GM23338 (cell line): ENCODE measurements at regions not wholly inside any gene's neighbourhood (a gene's known extent, or its start where the extent isn't known, plus 50 kb on each side); places are given as distances from the start of the nearest gene placed in this dataset.

ENCODE experiments used
- ATAC-seq: fragments of 200-7000 bp; cut with Tn5 transposase; 3 replicates; pipeline ENCODE4 v1.9.1; 2020
- DNase-seq: peaks from one replicate; pipeline ENCODE4 v3.0.0-alpha.2; 2015; ENCODE audit warnings: low spot score
- H2AFZ ChIP-seq: fragments of 200-600 bp; sonication (generic); 2 replicates; pipeline ENCODE4 v1.8.0; 2016; ENCODE audit warnings: antibody characterized with exemption, mild to moderate bottlenecking, moderate library complexity
- H3F3A ChIP-seq: fragments of 200-600 bp; sonication (generic); replicated peaks from 2 replicates; pipeline ENCODE4 v1.8.0; 2017; ENCODE audit warnings: antibody characterized with exemption, mixed run types, low read depth
- H3K27ac ChIP-seq: fragments of 200-600 bp; sonication (generic); 2 replicates; pipeline ENCODE4 v1.6.1; 2016; ENCODE audit warnings: low read depth
- H3K27me3 ChIP-seq: fragments of 200-600 bp; sonication (generic); 2 replicates; pipeline ENCODE4 v1.8.0; 2016; ENCODE audit warnings: mild to moderate bottlenecking, mixed run types, moderate library complexity; ENCODE audit not compliant: insufficient read depth
- H3K36me3 ChIP-seq: fragments of 200-600 bp; sonication (generic); 2 replicates; pipeline ENCODE4 v1.8.0; 2016; ENCODE audit warnings: mild to moderate bottlenecking; ENCODE audit not compliant: insufficient read depth
- H3K4me1 ChIP-seq: fragments of 200-600 bp; sonication (generic); 2 replicates; pipeline ENCODE4 v1.8.0; 2016; ENCODE audit warnings: mild to moderate bottlenecking, moderate library complexity; ENCODE audit not compliant: insufficient read depth
- H3K4me2 ChIP-seq: fragments of 200-600 bp; sonication (generic); 2 replicates; pipeline ENCODE4 v1.7.1; 2017; ENCODE audit warnings: mixed run types
- H3K4me3 ChIP-seq: fragments of 200-600 bp; sonication (generic); 2 replicates; pipeline ENCODE4 v1.6.1; 2016; ENCODE audit warnings: mixed run types
- H3K79me2 ChIP-seq: fragments of 200-600 bp; sonication (generic); replicated peaks from 2 replicates; pipeline ENCODE4 v1.8.0; 2017; ENCODE audit warnings: mild to moderate bottlenecking; ENCODE audit not compliant: insufficient read depth
- H3K9me2 ChIP-seq: fragments of 200-600 bp; sonication (generic); 2 replicates; pipeline ENCODE4 v1.8.0; 2017; ENCODE audit not compliant: insufficient read depth
- H4K20me1 ChIP-seq: fragments of 200-600 bp; sonication (generic); replicated peaks from 2 replicates; pipeline ENCODE4 v1.8.0; 2017; ENCODE audit warnings: mild to moderate bottlenecking; ENCODE audit not compliant: insufficient read depth
- H3K27ac Mint-ChIP-seq: 2 replicates; pipeline ENCODE4 v1.8.0; 2020; ENCODE audit warnings: inconsistent platforms, mild to moderate bottlenecking, moderate library complexity, mixed read lengths
- H3K27me3 Mint-ChIP-seq: 3 replicates; pipeline ENCODE4 v1.8.0; 2022; ENCODE audit warnings: low read depth, mild to moderate bottlenecking, moderate library complexity, mixed read lengths, inconsistent platforms; ENCODE audit not compliant: insufficient read depth, poor library complexity
- H3K36me3 Mint-ChIP-seq: 3 replicates; pipeline ENCODE4 v1.8.0; 2021; ENCODE audit warnings: low read depth, mild to moderate bottlenecking, inconsistent platforms, moderate library complexity, mixed read lengths
- H3K4me1 Mint-ChIP-seq: 3 replicates; pipeline ENCODE4 v1.8.0; 2020; ENCODE audit warnings: mild to moderate bottlenecking, inconsistent platforms, mixed read lengths
- H3K4me3 Mint-ChIP-seq: 3 replicates; pipeline ENCODE4 v1.8.0; 2021; ENCODE audit warnings: moderate library complexity, mild to moderate bottlenecking, inconsistent platforms, mixed read lengths
- H3K9me3 Mint-ChIP-seq: 3 replicates; pipeline ENCODE4 v1.8.0; 2020; ENCODE audit warnings: moderate library complexity, mild to moderate bottlenecking, inconsistent platforms, mixed read lengths
- CREB1 ChIP-seq: fragments of 250-450 bp; sonication (Bioruptor Pico); IDR thresholded peaks from 2 replicates; pipeline ENCODE4 v1.5.0; 2020; ENCODE audit warnings: low read depth, mild to moderate bottlenecking, moderate library complexity
- CTCF ChIP-seq, 2 experiments: fragments of 200-600 bp in 1 of 2; sonication (generic) in 1 of 2; conservative IDR thresholded peaks; 2 replicates each; pipeline versions ENCODE4 v1.5.1 to v1.6.1; 2016 to 2017; ENCODE audit warnings: antibody characterized with exemption in 2 of 2, low read depth in 2 of 2, mild to moderate bottlenecking in 2 of 2, moderate library complexity in 1 of 2
- EZH2 ChIP-seq: fragments of 200-600 bp; sonication (generic); IDR thresholded peaks from one replicate; pipeline ENCODE4 v1.8.0; 2017; ENCODE audit warnings: antibody characterized with exemption, mild to moderate bottlenecking, low read depth; ENCODE audit not compliant: unreplicated experiment
- EZH2phosphoT487 ChIP-seq: fragments of 200-600 bp; sonication (generic); IDR thresholded peaks from one replicate; pipeline ENCODE4 v1.8.1; 2018; ENCODE audit warnings: antibody characterized with exemption; ENCODE audit not compliant: unreplicated experiment
- JUNB ChIP-seq: IDR thresholded peaks from one replicate; pipeline ENCODE4 v1.6.1; 2016; ENCODE audit warnings: antibody characterized with exemption; ENCODE audit not compliant: unreplicated experiment
- NANOG ChIP-seq: IDR thresholded peaks from 2 replicates; pipeline ENCODE4 v1.6.1; 2016; ENCODE audit warnings: antibody characterized with exemption, borderline replicate concordance
- POLR2AphosphoS5 ChIP-seq: IDR thresholded peaks from 2 replicates; pipeline ENCODE4 v1.6.1; 2016; ENCODE audit warnings: antibody characterized with exemption, low read depth
- STAT1 ChIP-seq: IDR thresholded peaks from one replicate; pipeline ENCODE4 v1.6.1; 2016; ENCODE audit warnings: antibody characterized with exemption; ENCODE audit not compliant: unreplicated experiment
- ZNF331 ChIP-seq: fragments of 250-450 bp; sonication (Bioruptor Pico); IDR thresholded peaks from 2 replicates; pipeline ENCODE4 v1.5.0; 2020; ENCODE audit warnings: low read depth, mild to moderate bottlenecking, moderate library complexity
- TF ChIP-seq, protein P1 (sequence below): IDR thresholded peaks from 2 replicates; pipeline ENCODE4 v1.6.1; 2016; ENCODE audit warnings: antibody characterized with exemption
- TF ChIP-seq, protein P2 (sequence below): IDR thresholded peaks from one replicate; pipeline ENCODE4 v1.6.1; 2018; ENCODE audit warnings: antibody characterized with exemption; ENCODE audit not compliant: unreplicated experiment

DNA sequence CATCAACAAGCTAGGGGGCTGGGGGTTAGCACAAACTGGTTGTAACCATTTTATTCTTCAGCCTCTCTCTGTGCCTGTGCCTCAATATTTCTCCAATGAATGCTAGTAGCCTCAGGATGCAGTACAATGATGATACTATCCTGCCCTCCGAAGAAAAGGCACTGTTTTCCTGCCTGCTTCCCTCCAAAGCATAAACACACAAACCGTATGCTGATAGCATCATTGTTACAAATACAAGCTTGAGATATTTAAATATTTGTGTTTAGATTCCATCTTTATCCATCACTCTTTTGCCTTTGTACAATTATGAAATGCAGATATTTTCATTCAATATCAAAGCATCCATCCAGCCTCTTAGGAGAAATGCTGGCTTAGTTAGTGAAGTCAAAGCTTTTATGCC lies 404.8 kb downstream of the DUSP10 start (continued):
- TF ChIP-seq EZH2: no peak
- TF ChIP-seq, protein P1, sequence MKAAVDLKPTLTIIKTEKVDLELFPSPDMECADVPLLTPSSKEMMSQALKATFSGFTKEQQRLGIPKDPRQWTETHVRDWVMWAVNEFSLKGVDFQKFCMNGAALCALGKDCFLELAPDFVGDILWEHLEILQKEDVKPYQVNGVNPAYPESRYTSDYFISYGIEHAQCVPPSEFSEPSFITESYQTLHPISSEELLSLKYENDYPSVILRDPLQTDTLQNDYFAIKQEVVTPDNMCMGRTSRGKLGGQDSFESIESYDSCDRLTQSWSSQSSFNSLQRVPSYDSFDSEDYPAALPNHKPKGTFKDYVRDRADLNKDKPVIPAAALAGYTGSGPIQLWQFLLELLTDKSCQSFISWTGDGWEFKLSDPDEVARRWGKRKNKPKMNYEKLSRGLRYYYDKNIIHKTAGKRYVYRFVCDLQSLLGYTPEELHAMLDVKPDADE: no peak
- TF ChIP-seq CREB1 (CRISPR knock-in tag): no peak

GRCh38 chr1:221343136-221343535 lies 398.8 kb downstream of the DUSP10 start:
- Mint-ChIP-seq H3K36me3 (no peaks in the 10 kb centered on the region), H3K4me3 (no peak overlapping the region), H3K9me3 (no peaks in the 10 kb centered on the region), H3K27me3 (peaks cover 2% of the 10 kb centered on the region), H3K27ac (no peak overlapping the region), H3K4me1 (no peaks in the 10 kb centered on the region)
- DNase-seq (no peak), ATAC-seq (no peak)
- TF ChIP-seq JUNB (no peak), CTCF (conservative IDR thresholded peaks at IDR 0.05; ENCODE audit: low read depth in 2 of 2) (no peak), ZNF331 (no peak), NANOG (no peak), POLR2AphosphoS5 (no peak), CREB1 (CRISPR knock-in tag) (no peak), EZH2phosphoT487 (no peak), STAT1 (no peak)
- TF ChIP-seq, protein P2, sequence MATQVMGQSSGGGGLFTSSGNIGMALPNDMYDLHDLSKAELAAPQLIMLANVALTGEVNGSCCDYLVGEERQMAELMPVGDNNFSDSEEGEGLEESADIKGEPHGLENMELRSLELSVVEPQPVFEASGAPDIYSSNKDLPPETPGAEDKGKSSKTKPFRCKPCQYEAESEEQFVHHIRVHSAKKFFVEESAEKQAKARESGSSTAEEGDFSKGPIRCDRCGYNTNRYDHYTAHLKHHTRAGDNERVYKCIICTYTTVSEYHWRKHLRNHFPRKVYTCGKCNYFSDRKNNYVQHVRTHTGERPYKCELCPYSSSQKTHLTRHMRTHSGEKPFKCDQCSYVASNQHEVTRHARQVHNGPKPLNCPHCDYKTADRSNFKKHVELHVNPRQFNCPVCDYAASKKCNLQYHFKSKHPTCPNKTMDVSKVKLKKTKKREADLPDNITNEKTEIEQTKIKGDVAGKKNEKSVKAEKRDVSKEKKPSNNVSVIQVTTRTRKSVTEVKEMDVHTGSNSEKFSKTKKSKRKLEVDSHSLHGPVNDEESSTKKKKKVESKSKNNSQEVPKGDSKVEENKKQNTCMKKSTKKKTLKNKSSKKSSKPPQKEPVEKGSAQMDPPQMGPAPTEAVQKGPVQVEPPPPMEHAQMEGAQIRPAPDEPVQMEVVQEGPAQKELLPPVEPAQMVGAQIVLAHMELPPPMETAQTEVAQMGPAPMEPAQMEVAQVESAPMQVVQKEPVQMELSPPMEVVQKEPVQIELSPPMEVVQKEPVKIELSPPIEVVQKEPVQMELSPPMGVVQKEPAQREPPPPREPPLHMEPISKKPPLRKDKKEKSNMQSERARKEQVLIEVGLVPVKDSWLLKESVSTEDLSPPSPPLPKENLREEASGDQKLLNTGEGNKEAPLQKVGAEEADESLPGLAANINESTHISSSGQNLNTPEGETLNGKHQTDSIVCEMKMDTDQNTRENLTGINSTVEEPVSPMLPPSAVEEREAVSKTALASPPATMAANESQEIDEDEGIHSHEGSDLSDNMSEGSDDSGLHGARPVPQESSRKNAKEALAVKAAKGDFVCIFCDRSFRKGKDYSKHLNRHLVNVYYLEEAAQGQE: no peak
- TF ChIP-seq, protein P1: no peak
- H3K4me1 ChIP-seq: no peaks in the 10 kb centered on the region
- no peaks in the 10 kb centered on the region for H3K27me3 ChIP-seq
- H3K9me2 ChIP-seq: no peaks in the 10 kb centered on the region; the same call in 1 of the 2 replicates
- H3K4me2 ChIP-seq: no peak overlapping the region
- no peak overlapping the region for H3K4me3 ChIP-seq
- no peaks in the 10 kb centered on the region for H3K79me2 ChIP-seq
- no peak overlapping the region for H2AFZ ChIP-seq
- no peaks in the 10 kb centered on the region for H4K20me1 ChIP-seq
- H3K27ac ChIP-seq: no peak overlapping the region
- no peaks in the 10 kb centered on the region for H3K36me3 ChIP-seq
- no peaks in the 10 kb centered on the region for H3F3A ChIP-seq
